ENCODE measurements at regions not wholly inside any gene's neighbourhood (a gene's known extent, or its start where the extent isn't known, plus 50 kb on each side); places are given as distances from the start of the nearest gene placed in this dataset.
"Not testable (repeated sequence)": the region's sequence is repeated elsewhere in the genome, so short reads cannot be mapped to it uniquely, and the experiment has no call there.

- DNase-seq, result no peak
Measured at GRCh38 chr12:91261820-91262676, 79.4 kb upstream of the DCN start.

- DNase-seq, result no peak
Measured at GRCh38 chr12:91256411-91256810, 73.8 kb upstream of the DCN start.

- no peak for DNase-seq
Measured at GRCh38 chr12:91252341-91252740, 69.7 kb upstream of the DCN start.

GRCh38 chr12:91250273-91250665 is 67.7 kb upstream of the DCN start:
- DNase-seq, result no peak

GRCh38 chr12:91249518-91250272 is 67.1 kb upstream of the DCN start:
- no peak for DNase-seq

- no peak for DNase-seq
Measured at GRCh38 chr12:91249054-91249453, 66.4 kb upstream of the DCN start.

GRCh38 chr12:91243177-91243576 is 60.6 kb upstream of the DCN start:
- DNase-seq, result not testable (repeated sequence)

- DNase-seq, result no peak
Measured at GRCh38 chr12:91241756-91242155, 59.1 kb upstream of the DCN start.

GRCh38 chr12:91240386-91241095 is 57.9 kb upstream of the DCN start:
- no peak for DNase-seq

GRCh38 chr12:91239481-91239880 is 56.9 kb upstream of the DCN start:
- DNase-seq, result no peak
